ENCODE measurements at regions not wholly inside any gene's neighbourhood (a gene's known extent, or its start where the extent isn't known, plus 50 kb on each side); places are given as distances from the start of the nearest gene placed in this dataset.

DNA sequence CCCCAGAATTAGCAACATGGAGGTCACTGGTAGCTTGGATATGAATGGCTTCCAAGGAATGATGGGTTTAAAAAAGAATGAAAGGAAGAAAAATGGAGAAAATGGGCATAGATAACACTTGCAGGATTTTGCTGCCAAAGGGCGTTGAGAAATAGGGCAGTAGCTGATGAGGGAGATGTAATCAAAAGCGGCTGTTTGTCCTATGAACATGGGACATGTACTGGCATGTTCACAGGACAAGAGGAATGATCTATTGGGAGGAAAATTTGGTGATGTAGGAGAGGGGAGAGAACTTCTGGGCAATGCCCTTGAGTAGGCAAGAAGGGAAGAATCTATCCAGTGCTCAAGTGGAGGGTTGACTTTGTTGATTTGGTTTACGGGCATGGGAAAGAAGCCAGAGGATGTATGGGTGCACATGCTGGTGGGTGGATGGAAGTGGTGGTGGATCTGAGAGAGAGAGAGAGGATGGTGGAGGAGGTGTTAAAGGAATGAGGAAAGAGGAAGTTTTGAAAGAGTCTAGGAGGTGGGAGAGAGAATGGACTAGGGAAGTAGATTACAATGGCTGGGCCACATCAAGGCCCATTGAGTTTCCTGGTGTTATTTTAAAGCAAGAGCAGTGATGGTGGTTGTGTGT lies 115.1 kb upstream of the MVB12B start:
- Histone ChIP-seq H3K27ac (ENCODE audit: low read depth, low read length) (no peak overlapping the region), H3K4me3 (ENCODE audit: low read depth, low read length) (no peak overlapping the region), H3K9me3 (ENCODE audit: control insufficient read depth, insufficient read depth, low read length) (no peaks in the 10 kb centered on the region; the same call in 1 of the 2 replicates), H3K27me3 (ENCODE audit: control insufficient read depth, insufficient read depth, low read length) (peaks cover 17% of the 10 kb centered on the region)
- TF ChIP-seq, protein P1, sequence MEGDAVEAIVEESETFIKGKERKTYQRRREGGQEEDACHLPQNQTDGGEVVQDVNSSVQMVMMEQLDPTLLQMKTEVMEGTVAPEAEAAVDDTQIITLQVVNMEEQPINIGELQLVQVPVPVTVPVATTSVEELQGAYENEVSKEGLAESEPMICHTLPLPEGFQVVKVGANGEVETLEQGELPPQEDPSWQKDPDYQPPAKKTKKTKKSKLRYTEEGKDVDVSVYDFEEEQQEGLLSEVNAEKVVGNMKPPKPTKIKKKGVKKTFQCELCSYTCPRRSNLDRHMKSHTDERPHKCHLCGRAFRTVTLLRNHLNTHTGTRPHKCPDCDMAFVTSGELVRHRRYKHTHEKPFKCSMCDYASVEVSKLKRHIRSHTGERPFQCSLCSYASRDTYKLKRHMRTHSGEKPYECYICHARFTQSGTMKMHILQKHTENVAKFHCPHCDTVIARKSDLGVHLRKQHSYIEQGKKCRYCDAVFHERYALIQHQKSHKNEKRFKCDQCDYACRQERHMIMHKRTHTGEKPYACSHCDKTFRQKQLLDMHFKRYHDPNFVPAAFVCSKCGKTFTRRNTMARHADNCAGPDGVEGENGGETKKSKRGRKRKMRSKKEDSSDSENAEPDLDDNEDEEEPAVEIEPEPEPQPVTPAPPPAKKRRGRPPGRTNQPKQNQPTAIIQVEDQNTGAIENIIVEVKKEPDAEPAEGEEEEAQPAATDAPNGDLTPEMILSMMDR (IDR thresholded peaks at IDR 0.05; ENCODE audit: low read depth, low read length), result no peak
- POLR2A ChIA-PET, result no interaction called here
- DNase-seq (ENCODE audit: low read depth, low spot score), result no peak
- CTCF ChIA-PET, result no interaction called here

DNA sequence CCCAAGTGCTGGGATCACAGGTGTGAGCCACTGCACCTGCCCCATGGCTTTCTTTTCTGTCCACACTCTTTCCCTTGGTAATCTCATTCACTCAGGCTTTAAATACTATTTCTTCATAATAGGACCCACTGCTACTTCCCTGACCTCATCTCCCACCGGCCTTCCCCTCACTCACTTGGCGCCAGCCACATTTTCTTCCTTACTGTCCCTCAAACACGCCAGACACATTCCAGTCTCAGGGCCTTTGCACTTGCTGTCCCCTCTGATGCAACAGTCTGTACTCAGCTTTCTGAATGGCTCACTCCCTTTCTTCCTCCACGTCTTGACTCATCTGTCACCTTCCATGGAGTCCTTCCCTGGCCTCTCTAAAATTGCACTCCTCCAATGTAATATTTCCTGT lies 111.1 kb upstream of the MVB12B start:
- H3K27ac ChIP-seq (ENCODE audit: low read depth, low read length), result no peak overlapping the region
- H3K9me3 ChIP-seq (ENCODE audit: control insufficient read depth, insufficient read depth, low read length), result no peaks in the 10 kb centered on the region; the same call in 1 of the 2 replicates
- DNase-seq (ENCODE audit: low read depth, low spot score), result no peak
- ChIA-PET POLR2A (no interaction called here), CTCF (no interaction called here)
- H3K4me3 ChIP-seq (ENCODE audit: low read depth, low read length), result no peak overlapping the region
- peaks cover 21% of the 10 kb centered on the region for H3K27me3 ChIP-seq (ENCODE audit: control insufficient read depth, insufficient read depth, low read length)
- TF ChIP-seq, protein P1 (IDR thresholded peaks at IDR 0.05; ENCODE audit: low read depth, low read length), result no peak

DNA sequence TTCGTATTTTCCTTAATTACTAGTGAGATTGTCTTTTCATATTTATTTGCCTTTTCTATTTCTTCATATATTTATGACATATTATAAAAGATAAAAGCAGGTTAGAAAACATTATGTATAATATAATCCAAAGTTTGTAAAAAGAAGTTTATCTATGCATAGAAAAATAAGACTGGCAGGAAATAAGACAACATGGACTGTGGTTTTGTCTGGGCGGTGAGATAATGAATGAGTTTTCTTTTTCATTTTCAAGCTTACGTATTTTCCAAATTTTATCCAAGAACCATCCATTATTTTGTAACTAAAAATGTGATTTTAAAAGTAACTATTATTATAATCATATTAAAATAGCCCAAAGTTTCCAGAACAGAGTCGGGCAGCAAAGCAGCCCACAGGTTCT lies 109.8 kb upstream of the MVB12B start:
- TF ChIP-seq, protein P1 (IDR thresholded peaks at IDR 0.05; ENCODE audit: low read depth, low read length), result no peak
- CTCF ChIA-PET, result no interaction called here

GRCh38 chr9:126217250-126217653 lies 109.4 kb upstream of the MVB12B start:
- peaks cover 1% of the 10 kb centered on the region; the same call in 1 of the 2 replicates for H3K9me3 ChIP-seq (ENCODE audit: control insufficient read depth, insufficient read depth, low read length)
- POLR2A ChIA-PET, result no interaction called here
- TF ChIP-seq, protein P1 (IDR thresholded peaks at IDR 0.05; ENCODE audit: low read depth, low read length), result no peak
- peaks cover 32% of the 10 kb centered on the region for H3K27me3 ChIP-seq (ENCODE audit: control insufficient read depth, insufficient read depth, low read length)
- CTCF ChIA-PET, result no interaction called here
- no peak overlapping the region for H3K27ac ChIP-seq (ENCODE audit: low read depth, low read length)
- no peak for DNase-seq (ENCODE audit: low read depth, low spot score)
- H3K4me3 ChIP-seq (ENCODE audit: low read depth, low read length), result no peak overlapping the region

More for the DNA sequence above, 109.8 kb upstream of the MVB12B start:
- H3K4me3 ChIP-seq (ENCODE audit: low read depth, low read length), result no peak overlapping the region
- H3K27ac ChIP-seq (ENCODE audit: low read depth, low read length), result no peak overlapping the region
- H3K9me3 ChIP-seq (ENCODE audit: control insufficient read depth, insufficient read depth, low read length), result no peaks in the 10 kb centered on the region; the same call in 1 of the 2 replicates
- DNase-seq (ENCODE audit: low read depth, low spot score), result no peak
- POLR2A ChIA-PET, result no interaction called here
- H3K27me3 ChIP-seq (ENCODE audit: control insufficient read depth, insufficient read depth, low read length), result peaks cover 27% of the 10 kb centered on the region

DNA sequence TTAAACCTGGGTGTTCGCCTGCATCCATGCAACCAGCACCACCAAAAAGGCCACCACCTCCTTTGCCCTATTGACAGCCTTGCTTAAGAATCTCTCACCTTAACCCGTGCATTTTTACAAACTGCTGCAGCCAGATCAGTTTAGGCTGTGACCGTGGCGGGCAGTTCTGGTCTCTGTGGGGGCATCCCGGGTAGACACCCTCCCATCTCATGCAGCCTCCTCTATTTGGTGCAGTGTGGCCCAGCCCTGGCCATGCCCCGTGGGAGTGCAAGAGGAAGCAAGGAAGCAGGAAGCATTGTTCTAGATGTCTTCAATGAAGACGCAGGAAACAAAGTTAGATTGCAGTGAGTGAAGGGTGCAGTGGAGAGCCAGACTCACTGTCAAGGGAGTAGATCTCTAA lies 108.8 kb upstream of the MVB12B start:
- no peak for DNase-seq (ENCODE audit: low read depth, low spot score)
- H3K4me3 ChIP-seq (ENCODE audit: low read depth, low read length), result no peak overlapping the region
- peaks cover 35% of the 10 kb centered on the region for H3K27me3 ChIP-seq (ENCODE audit: control insufficient read depth, insufficient read depth, low read length)
- POLR2A ChIA-PET, result no interaction called here
- TF ChIP-seq, protein P1 (IDR thresholded peaks at IDR 0.05; ENCODE audit: low read depth, low read length), result no peak
- no peak overlapping the region for H3K27ac ChIP-seq (ENCODE audit: low read depth, low read length)
- H3K9me3 ChIP-seq (ENCODE audit: control insufficient read depth, insufficient read depth, low read length), result peaks cover 7% of the 10 kb centered on the region
- CTCF ChIA-PET, result no interaction called here

Data from AG04450 (cell line).